ENCODE measurements at regions not wholly inside any gene's neighbourhood (a gene's known extent, or its start where the extent isn't known, plus 50 kb on each side); places are given as distances from the start of the nearest gene placed in this dataset.

GRCh38 chr1:233478611-233479010 is 135.3 kb upstream of the KCNK1 start:
- Histone ChIP-seq H3K27ac (no peak overlapping the region), H3K27me3 (no peaks in the 10 kb centered on the region), H3K4me1 (no peaks in the 10 kb centered on the region), H3K4me3 (no peak overlapping the region), H3K9me3 (no peaks in the 10 kb centered on the region), H3K36me3 (no peaks in the 10 kb centered on the region)
- TF ChIP-seq POLR2A (IDR thresholded peaks at IDR 0.05), result no peak
- TF ChIP-seq, protein P1, sequence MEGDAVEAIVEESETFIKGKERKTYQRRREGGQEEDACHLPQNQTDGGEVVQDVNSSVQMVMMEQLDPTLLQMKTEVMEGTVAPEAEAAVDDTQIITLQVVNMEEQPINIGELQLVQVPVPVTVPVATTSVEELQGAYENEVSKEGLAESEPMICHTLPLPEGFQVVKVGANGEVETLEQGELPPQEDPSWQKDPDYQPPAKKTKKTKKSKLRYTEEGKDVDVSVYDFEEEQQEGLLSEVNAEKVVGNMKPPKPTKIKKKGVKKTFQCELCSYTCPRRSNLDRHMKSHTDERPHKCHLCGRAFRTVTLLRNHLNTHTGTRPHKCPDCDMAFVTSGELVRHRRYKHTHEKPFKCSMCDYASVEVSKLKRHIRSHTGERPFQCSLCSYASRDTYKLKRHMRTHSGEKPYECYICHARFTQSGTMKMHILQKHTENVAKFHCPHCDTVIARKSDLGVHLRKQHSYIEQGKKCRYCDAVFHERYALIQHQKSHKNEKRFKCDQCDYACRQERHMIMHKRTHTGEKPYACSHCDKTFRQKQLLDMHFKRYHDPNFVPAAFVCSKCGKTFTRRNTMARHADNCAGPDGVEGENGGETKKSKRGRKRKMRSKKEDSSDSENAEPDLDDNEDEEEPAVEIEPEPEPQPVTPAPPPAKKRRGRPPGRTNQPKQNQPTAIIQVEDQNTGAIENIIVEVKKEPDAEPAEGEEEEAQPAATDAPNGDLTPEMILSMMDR (IDR thresholded peaks at IDR 0.05 in 4 of 5, conservative IDR thresholded peaks at IDR 0.05 in 1 of 5), result no peak
- intact Hi-C loops (cut with DNase I; ENCODE audit: low total_unique reads) (no loop called here), in situ Hi-C loops (cut with MboI; ENCODE audit: low sequenced_read_pairs in 4 of 4) (no loop called here)
- DNase-seq (no peak), ATAC-seq (no peak)

DNA sequence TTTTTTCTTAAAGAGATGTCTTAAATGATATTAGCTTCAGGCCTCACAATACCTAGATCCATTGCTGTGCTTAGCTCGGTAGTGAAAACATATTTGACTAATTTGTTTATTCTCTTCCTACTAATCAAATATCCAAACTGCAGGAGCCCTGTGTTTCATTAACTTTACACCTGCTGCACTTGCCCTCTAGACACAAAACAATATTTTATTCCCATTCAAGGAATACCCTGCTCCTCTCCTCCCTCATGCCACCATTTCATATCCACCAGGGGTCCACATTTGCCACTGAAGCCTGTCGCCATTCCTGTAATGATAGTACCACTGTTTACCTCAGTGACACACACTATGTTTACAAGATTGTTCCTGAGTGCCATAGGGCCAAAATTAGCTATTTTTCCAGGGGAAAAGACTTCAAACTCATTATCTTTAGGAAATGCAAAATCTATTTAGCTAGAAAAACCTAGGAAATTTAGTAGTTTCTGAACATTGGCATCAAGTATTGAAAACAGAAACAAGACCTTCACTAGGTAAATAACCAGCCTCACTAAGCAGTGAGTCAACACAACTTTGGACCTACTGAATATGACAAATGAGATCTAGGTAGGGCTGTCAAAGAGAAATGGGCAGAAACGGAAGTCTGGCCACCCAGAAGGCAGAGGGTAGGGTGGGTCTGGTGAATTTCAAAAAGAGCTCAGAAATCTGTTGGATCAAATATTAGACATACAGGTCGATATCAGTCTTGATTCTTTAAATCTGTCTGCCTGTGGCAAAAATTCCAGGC is 134.6 kb upstream of the KCNK1 start:
- no peak overlapping the region for H3K4me3 ChIP-seq
- in situ Hi-C loops (cut with MboI; ENCODE audit: low sequenced_read_pairs in 4 of 4) (no loop called here), intact Hi-C loops (cut with DNase I; ENCODE audit: low total_unique reads) (no loop called here)
- TF ChIP-seq, protein P1 (IDR thresholded peaks at IDR 0.05 in 4 of 5, conservative IDR thresholded peaks at IDR 0.05 in 1 of 5), result no peak
- TF ChIP-seq POLR2A (IDR thresholded peaks at IDR 0.05), result no peak
- H3K9me3 ChIP-seq, result no peaks in the 10 kb centered on the region
- no peak for DNase-seq
- no peaks in the 10 kb centered on the region for H3K4me1 ChIP-seq
- H3K27me3 ChIP-seq, result no peaks in the 10 kb centered on the region
- no peak overlapping the region for H3K27ac ChIP-seq
- ATAC-seq, result no peak
- H3K36me3 ChIP-seq, result no peaks in the 10 kb centered on the region

GRCh38 chr1:233480198-233480597 is 133.7 kb upstream of the KCNK1 start:
- no peaks in the 10 kb centered on the region for H3K9me3 ChIP-seq
- intact Hi-C loops (cut with DNase I; ENCODE audit: low total_unique reads) (no loop called here), in situ Hi-C loops (cut with MboI; ENCODE audit: low sequenced_read_pairs in 4 of 4) (no loop called here)
- no peaks in the 10 kb centered on the region for H3K36me3 ChIP-seq
- H3K4me3 ChIP-seq, result no peak overlapping the region
- no peak for DNase-seq
- no peak for ATAC-seq
- H3K27me3 ChIP-seq, result no peaks in the 10 kb centered on the region
- TF ChIP-seq, protein P1 (IDR thresholded peaks at IDR 0.05 in 4 of 5, conservative IDR thresholded peaks at IDR 0.05 in 1 of 5), result no peak
- TF ChIP-seq POLR2A (IDR thresholded peaks at IDR 0.05), result no peak
- no peak overlapping the region for H3K27ac ChIP-seq
- no peaks in the 10 kb centered on the region for H3K4me1 ChIP-seq

DNA sequence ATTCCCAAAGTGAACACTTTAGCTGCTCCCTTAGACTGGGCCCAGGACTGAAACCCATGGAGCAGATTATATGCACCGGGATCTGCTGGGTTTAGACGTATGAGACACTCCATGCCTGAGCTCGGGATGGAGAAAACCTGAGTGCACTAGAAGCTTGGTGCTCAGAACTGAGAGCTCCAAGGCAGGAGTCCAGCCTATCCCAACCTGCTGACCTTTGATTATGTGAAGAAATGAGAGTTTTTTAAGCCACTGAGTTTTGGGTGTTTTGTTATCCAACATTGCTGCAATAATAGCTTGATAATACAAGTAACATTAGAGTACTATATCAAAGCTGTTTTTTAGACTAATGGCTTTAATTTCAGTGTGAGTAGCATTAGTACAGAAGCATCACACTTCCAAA is 131.5 kb upstream of the KCNK1 start:
- in situ Hi-C loops (cut with MboI; ENCODE audit: low sequenced_read_pairs in 4 of 4), result no loop called here
- no peak overlapping the region for H3K27ac ChIP-seq

More for the DNA sequence above, 131.5 kb upstream of the KCNK1 start:
- intact Hi-C loops (cut with DNase I; ENCODE audit: low total_unique reads), result no loop called here
- Histone ChIP-seq H3K36me3 (no peaks in the 10 kb centered on the region), H3K4me1 (no peaks in the 10 kb centered on the region), H3K4me3 (no peak overlapping the region), H3K9me3 (no peaks in the 10 kb centered on the region), H3K27me3 (no peaks in the 10 kb centered on the region)
- TF ChIP-seq POLR2A (IDR thresholded peaks at IDR 0.05), result no peak
- TF ChIP-seq, protein P1 (IDR thresholded peaks at IDR 0.05 in 4 of 5, conservative IDR thresholded peaks at IDR 0.05 in 1 of 5), result no peak
- no peak for DNase-seq
- no peak for ATAC-seq

All from gastrocnemius medialis (tissue), 4 donors.